MCF 10A (cell line): ENCODE measurements at regions not wholly inside any gene's neighbourhood (a gene's known extent, or its start where the extent isn't known, plus 50 kb on each side); places are given as distances from the start of the nearest gene placed in this dataset.

ENCODE experiments used
- BruUV-seq: library from RNA; stranded (reverse); fragments of 400-500 nt; replicated peaks from 2 replicates; lab custom pipeline; 2021; lab: Mats Ljungman, UMichigan
- CTCF ChIA-PET: fragments of 300-600 bp; sonication (Branson Sonifier 250); formaldehyde crosslinking; extraction: SDS; loops from one replicate; lab custom pipeline; 2021; ENCODE audit warnings: antibody characterized with exemption, inconsistent platforms; lab: Yijun Ruan, JAX
- POLR2A ChIA-PET: fragments of 300-600, 350-650 bp; sonication (Branson Sonifier 250); formaldehyde crosslinking; extraction: SDS; loops from one replicate; lab custom pipeline; 2020; ENCODE audit warnings: antibody characterized with exemption, inconsistent platforms; lab: Yijun Ruan, JAX
- DNase-seq: peaks from one replicate; pipeline ENCODE4 v3.0.0-alpha.2; 2018; ENCODE audit not compliant: unreplicated experiment
- H3K27ac Mint-ChIP-seq: one replicate; pipeline ENCODE4 v1.8.0; 2022; ENCODE audit warnings: mild to moderate bottlenecking, low read depth, mixed read lengths; ENCODE audit not compliant: unreplicated experiment
- H3K27me3 Mint-ChIP-seq: one replicate; pipeline ENCODE4 v1.8.0; 2022; ENCODE audit warnings: mixed read lengths; ENCODE audit not compliant: insufficient read depth, unreplicated experiment
- H3K36me3 Mint-ChIP-seq: one replicate; pipeline ENCODE4 v1.8.0; 2022; ENCODE audit warnings: mild to moderate bottlenecking, moderate library complexity, mixed read lengths; ENCODE audit not compliant: insufficient read depth, unreplicated experiment
- H3K4me1 Mint-ChIP-seq: one replicate; pipeline ENCODE4 v1.8.0; 2022; ENCODE audit warnings: mixed read lengths; ENCODE audit not compliant: insufficient read depth, unreplicated experiment
- H3K4me3 Mint-ChIP-seq: one replicate; pipeline ENCODE4 v1.8.0; 2022; ENCODE audit warnings: mild to moderate bottlenecking, moderate library complexity, mixed read lengths; ENCODE audit not compliant: unreplicated experiment
- H3K9me3 Mint-ChIP-seq: one replicate; pipeline ENCODE4 v1.8.0; 2022; ENCODE audit warnings: mixed read lengths; ENCODE audit not compliant: unreplicated experiment
- CTCF ChIP-seq: fragments of 200-600 bp; IDR thresholded peaks from one replicate; pipeline ENCODE4 v1.8.0; 2022; ENCODE audit warnings: antibody characterized with exemption, mild to moderate bottlenecking; ENCODE audit not compliant: unreplicated experiment
- intact Hi-C: fragments of 100-400 bp; cut with micrococcal nuclease; formaldehyde crosslinking; loops from 2 replicates; pipeline ENCODE4 v1.14.1; 2022

GRCh38 chr11:42490506-42490905 is 821.3 kb upstream of the API5 start:
- no peak for TF ChIP-seq CTCF
- Mint-ChIP-seq H3K27ac (no peak overlapping the region), H3K27me3 (no peaks in the 10 kb centered on the region), H3K4me1 (no peaks in the 10 kb centered on the region), H3K36me3 (no peaks in the 10 kb centered on the region), H3K4me3 (no peak overlapping the region), H3K9me3 (no peaks in the 10 kb centered on the region)
- DNase-seq: no peak
- intact Hi-C loops: no loop called here
- POLR2A ChIA-PET: interaction anchor here (0.6 kb wide), 1 partner anchor 27 kb away, joined by 3 read pairs; no protein-coding TSS in a partner anchor
- BruUV-seq: no TSS peak
- CTCF ChIA-PET: interaction anchor here (0.5 to 0.6 kb wide), 2 partner anchors 168 to 247 kb away, joined by 3 to 5 read pairs; no protein-coding TSS in a partner anchor

- Mint-ChIP-seq H3K27ac (no peak overlapping the region), H3K36me3 (no peaks in the 10 kb centered on the region), H3K9me3 (peaks cover 5% of the 10 kb centered on the region), H3K27me3 (no peaks in the 10 kb centered on the region), H3K4me1 (no peaks in the 10 kb centered on the region), H3K4me3 (no peak overlapping the region)
- BruUV-seq: no TSS peak
- CTCF ChIA-PET: no interaction called here
- no peak for DNase-seq
- POLR2A ChIA-PET: no interaction called here
- no peak for TF ChIP-seq CTCF
- intact Hi-C loops: no loop called here
These were observed 817.3 kb upstream of the API5 start for GRCh38 chr11:42494459-42494858.

GRCh38 chr11:42498971-42499370 is 812.8 kb upstream of the API5 start:
- H3K27ac Mint-ChIP-seq: no peak overlapping the region
- no peak for DNase-seq
- no peaks in the 10 kb centered on the region for H3K4me1 Mint-ChIP-seq
- H3K4me3 Mint-ChIP-seq: no peak overlapping the region
- BruUV-seq: no TSS peak
- TF ChIP-seq CTCF: no peak
- H3K27me3 Mint-ChIP-seq: no peaks in the 10 kb centered on the region
- no peaks in the 10 kb centered on the region for H3K36me3 Mint-ChIP-seq
- ChIA-PET CTCF (no interaction called here), POLR2A (no interaction called here)
- intact Hi-C loops: no loop called here
- peaks cover 7% of the 10 kb centered on the region for H3K9me3 Mint-ChIP-seq

DNA sequence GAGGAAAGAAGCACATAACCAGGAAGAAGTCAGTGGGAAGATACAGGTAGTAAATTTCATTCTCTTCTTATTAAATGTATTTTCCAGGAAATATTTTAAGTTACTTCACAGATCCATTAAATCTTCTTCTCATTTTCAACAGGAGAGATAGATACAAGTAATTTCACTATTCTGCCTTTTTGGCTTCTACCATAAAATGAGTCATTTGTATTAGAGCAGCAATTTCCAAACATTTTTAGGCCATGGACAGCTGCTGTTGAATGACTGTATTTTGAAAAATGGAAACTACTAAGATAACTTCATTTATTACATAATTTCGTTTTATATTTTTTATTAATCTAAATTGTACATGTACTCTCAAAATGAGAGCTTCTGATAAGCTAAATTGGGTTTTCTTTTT is 809.6 kb upstream of the API5 start:
- ChIA-PET CTCF (interaction anchor here (0.7 to 1.2 kb wide), 2 partner anchors 23 to 74 kb away, joined by 3 read pairs; no protein-coding TSS in a partner anchor), POLR2A (no interaction called here)
- BruUV-seq: no TSS peak
- Mint-ChIP-seq H3K27ac (no peak overlapping the region), H3K9me3 (peaks cover 14% of the 10 kb centered on the region), H3K4me1 (no peaks in the 10 kb centered on the region), H3K36me3 (no peaks in the 10 kb centered on the region), H3K4me3 (no peak overlapping the region), H3K27me3 (no peaks in the 10 kb centered on the region)
- no peak for TF ChIP-seq CTCF
- intact Hi-C loops: no loop called here
- DNase-seq: no peak
